Caco-2 (cell line): ENCODE measurements at regions not wholly inside any gene's neighbourhood (a gene's known extent, or its start where the extent isn't known, plus 50 kb on each side); places are given as distances from the start of the nearest gene placed in this dataset.

Source experiments
- BruUV-seq: library from RNA; stranded (reverse); fragments of 400-500 nt; replicated peaks from 2 replicates; lab custom pipeline; 2021; lab: Mats Ljungman, UMichigan
- CTCF ChIA-PET: fragments of 300-600 bp; sonication (Branson Sonifier 250); formaldehyde crosslinking; loops from one replicate; lab custom pipeline; 2022; ENCODE audit warnings: antibody characterized with exemption; lab: Charles Lee
- POLR2A ChIA-PET: fragments of 300-600 bp; sonication (Branson Sonifier 250); formaldehyde crosslinking; loops from one replicate; lab custom pipeline; 2022; ENCODE audit warnings: antibody characterized with exemption; lab: Charles Lee
- DNase-seq, 2 experiments: peaks; one replicate each; pipeline versions ENCODE4 v3.0.0 to v3.0.0-alpha.2; 2020 to 2022
- H3K27me3 ChIP-seq: replicated peaks from 2 replicates; pipeline ENCODE4 v1.6.0; 2011; ENCODE audit warnings: low read length; ENCODE audit not compliant: control insufficient read depth, insufficient read depth
- H3K36me3 ChIP-seq: 2 replicates; pipeline ENCODE4 v1.5.1; 2011; ENCODE audit warnings: low read length; ENCODE audit not compliant: control insufficient read depth, insufficient read depth
- H3K4me1 ChIP-seq: fragments of 250-450 bp; sonication (Bioruptor Pico); 2 replicates; pipeline ENCODE4 v1.5.1; 2020; ENCODE audit warnings: mild to moderate bottlenecking
- H3K4me3 ChIP-seq: 2 replicates; pipeline ENCODE4 v1.5.1; 2011; ENCODE audit warnings: low read depth, mild to moderate bottlenecking, control low read depth, low read length
- H3K9me3 ChIP-seq: fragments of 250-450 bp; sonication (Bioruptor Pico); 2 replicates; pipeline ENCODE4 v1.5.1; 2020; ENCODE audit warnings: mild to moderate bottlenecking, moderate library complexity
- H3K27ac Mint-ChIP-seq: one replicate; pipeline ENCODE4 v1.8.0; 2022; ENCODE audit warnings: mixed read lengths; ENCODE audit not compliant: unreplicated experiment
- H3K27me3 Mint-ChIP-seq: one replicate; pipeline ENCODE4 v1.8.0; 2022; ENCODE audit warnings: mixed read lengths; ENCODE audit not compliant: insufficient read depth, unreplicated experiment
- H3K36me3 Mint-ChIP-seq: one replicate; pipeline ENCODE4 v1.8.0; 2022; ENCODE audit warnings: mild to moderate bottlenecking, mixed read lengths; ENCODE audit not compliant: insufficient read depth, unreplicated experiment
- H3K4me1 Mint-ChIP-seq: one replicate; pipeline ENCODE4 v1.8.0; 2022; ENCODE audit warnings: low read depth, mixed read lengths; ENCODE audit not compliant: unreplicated experiment
- H3K4me3 Mint-ChIP-seq: one replicate; pipeline ENCODE4 v1.8.0; 2022; ENCODE audit warnings: mild to moderate bottlenecking, moderate library complexity, mixed read lengths; ENCODE audit not compliant: unreplicated experiment
- H3K9me3 Mint-ChIP-seq: one replicate; pipeline ENCODE4 v1.8.0; 2022; ENCODE audit warnings: mixed read lengths; ENCODE audit not compliant: unreplicated experiment
- intact Hi-C: fragments of 100-400 bp; cut with micrococcal nuclease; formaldehyde crosslinking; loops from one replicate; pipeline ENCODE4 v1.10.0; 2022; ENCODE audit not compliant: unreplicated experiment
- TF ChIP-seq, protein P1 (sequence below), 2 experiments: fragments of 200-600 bp in 1 of 2; IDR thresholded peaks; 1 replicate in 1 of 2; 2 replicates in 1 of 2; pipeline versions ENCODE4 v1.5.1 to v1.8.0; 2011 to 2022; ENCODE audit warnings: antibody characterized with exemption in 1 of 2, control low read depth in 1 of 2, inconsistent platforms in 1 of 2, low read depth in 1 of 2, low read length in 1 of 2, mild to moderate bottlenecking in 1 of 2, moderate library complexity in 1 of 2; ENCODE audit not compliant: insufficient read depth in 1 of 2, severe bottlenecking in 1 of 2, unreplicated experiment in 1 of 2

GRCh38 chr6:98590136-98590681 lies 244.2 kb upstream of the POU3F2 start:
- TF ChIP-seq, protein P1, sequence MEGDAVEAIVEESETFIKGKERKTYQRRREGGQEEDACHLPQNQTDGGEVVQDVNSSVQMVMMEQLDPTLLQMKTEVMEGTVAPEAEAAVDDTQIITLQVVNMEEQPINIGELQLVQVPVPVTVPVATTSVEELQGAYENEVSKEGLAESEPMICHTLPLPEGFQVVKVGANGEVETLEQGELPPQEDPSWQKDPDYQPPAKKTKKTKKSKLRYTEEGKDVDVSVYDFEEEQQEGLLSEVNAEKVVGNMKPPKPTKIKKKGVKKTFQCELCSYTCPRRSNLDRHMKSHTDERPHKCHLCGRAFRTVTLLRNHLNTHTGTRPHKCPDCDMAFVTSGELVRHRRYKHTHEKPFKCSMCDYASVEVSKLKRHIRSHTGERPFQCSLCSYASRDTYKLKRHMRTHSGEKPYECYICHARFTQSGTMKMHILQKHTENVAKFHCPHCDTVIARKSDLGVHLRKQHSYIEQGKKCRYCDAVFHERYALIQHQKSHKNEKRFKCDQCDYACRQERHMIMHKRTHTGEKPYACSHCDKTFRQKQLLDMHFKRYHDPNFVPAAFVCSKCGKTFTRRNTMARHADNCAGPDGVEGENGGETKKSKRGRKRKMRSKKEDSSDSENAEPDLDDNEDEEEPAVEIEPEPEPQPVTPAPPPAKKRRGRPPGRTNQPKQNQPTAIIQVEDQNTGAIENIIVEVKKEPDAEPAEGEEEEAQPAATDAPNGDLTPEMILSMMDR (IDR thresholded peaks at IDR 0.05; ENCODE audit: insufficient read depth in 1 of 2, low read depth in 1 of 2, low read length in 1 of 2, severe bottlenecking in 1 of 2, unreplicated experiment in 1 of 2), result no peak
- H3K36me3 Mint-ChIP-seq, result no peaks in the 10 kb centered on the region
- ChIA-PET CTCF (no interaction called here), POLR2A (no interaction called here)
- no peaks in the 10 kb centered on the region for H3K36me3 ChIP-seq
- intact Hi-C loops, result no loop called here
- H3K27me3 Mint-ChIP-seq, result peaks cover 9% of the 10 kb centered on the region
- H3K4me1 Mint-ChIP-seq, result no peaks in the 10 kb centered on the region
- no peak for DNase-seq
- no peak overlapping the region for H3K4me3 Mint-ChIP-seq
- H3K9me3 ChIP-seq, result no peaks in the 10 kb centered on the region
- H3K27me3 ChIP-seq, result no peaks in the 10 kb centered on the region
- no peak overlapping the region for H3K4me3 ChIP-seq
- H3K27ac Mint-ChIP-seq, result no peak overlapping the region
- no TSS peak for BruUV-seq
- H3K9me3 Mint-ChIP-seq, result no peaks in the 10 kb centered on the region
- H3K4me1 ChIP-seq, result no peaks in the 10 kb centered on the region

DNA sequence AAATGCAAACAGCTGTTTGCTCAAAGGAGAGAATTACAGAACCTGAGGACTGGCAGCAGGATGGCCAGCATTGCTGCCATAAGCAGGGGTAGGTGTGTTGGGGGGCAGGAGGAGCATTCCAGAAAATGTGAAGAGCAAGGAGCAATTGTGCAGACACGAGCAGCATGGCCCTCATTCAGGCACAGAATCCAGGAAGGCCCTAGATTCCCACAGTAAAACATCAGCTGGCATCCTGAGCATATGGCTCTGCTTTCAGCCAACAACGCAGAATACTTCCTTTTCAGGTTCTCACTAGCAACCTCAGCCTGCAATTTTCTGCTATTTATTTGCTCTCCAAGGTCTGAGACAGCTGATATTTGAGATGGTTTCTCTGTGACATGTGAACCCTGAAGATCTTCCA lies 243.4 kb upstream of the POU3F2 start:
- H3K27ac Mint-ChIP-seq, result no peak overlapping the region
- intact Hi-C loops, result no loop called here
- POLR2A ChIA-PET, result no interaction called here
- Histone ChIP-seq H3K36me3 (no peaks in the 10 kb centered on the region), H3K4me3 (no peak overlapping the region), H3K27me3 (no peaks in the 10 kb centered on the region), H3K9me3 (no peaks in the 10 kb centered on the region), H3K4me1 (no peaks in the 10 kb centered on the region)
- no peaks in the 10 kb centered on the region for H3K4me1 Mint-ChIP-seq
- CTCF ChIA-PET, result no interaction called here
- peaks cover 9% of the 10 kb centered on the region for H3K27me3 Mint-ChIP-seq
- DNase-seq, result no peak
- no peaks in the 10 kb centered on the region for H3K36me3 Mint-ChIP-seq
- no peak overlapping the region for H3K4me3 Mint-ChIP-seq
- TF ChIP-seq, protein P1 (IDR thresholded peaks at IDR 0.05; ENCODE audit: insufficient read depth in 1 of 2, low read depth in 1 of 2, low read length in 1 of 2, severe bottlenecking in 1 of 2, unreplicated experiment in 1 of 2), result no peak
- no peaks in the 10 kb centered on the region for H3K9me3 Mint-ChIP-seq
- no TSS peak for BruUV-seq

DNA sequence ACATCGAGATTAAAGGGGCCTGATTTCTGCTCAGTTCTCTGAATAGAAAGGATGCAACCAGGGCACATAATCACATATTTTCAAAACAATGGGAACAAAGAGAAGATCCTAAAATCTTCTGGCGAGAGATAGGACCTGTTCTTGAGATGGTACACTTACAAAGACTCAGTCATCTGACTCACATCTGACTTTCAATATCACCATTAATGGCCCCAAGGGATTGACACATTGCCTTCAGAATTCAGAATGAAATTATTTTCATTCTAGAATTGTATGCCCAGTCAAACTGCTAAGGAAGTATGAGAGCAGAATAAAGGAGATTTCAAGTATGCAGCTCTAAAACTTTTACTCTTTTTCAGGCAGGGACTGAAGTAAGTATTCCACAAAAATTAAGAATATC lies 240.7 kb upstream of the POU3F2 start:
- Mint-ChIP-seq H3K4me3 (no peak overlapping the region), H3K27me3 (peaks cover 6% of the 10 kb centered on the region), H3K9me3 (no peaks in the 10 kb centered on the region), H3K4me1 (no peaks in the 10 kb centered on the region), H3K27ac (no peak overlapping the region), H3K36me3 (no peaks in the 10 kb centered on the region)
- TF ChIP-seq, protein P1 (IDR thresholded peaks at IDR 0.05; ENCODE audit: insufficient read depth in 1 of 2, low read depth in 1 of 2, low read length in 1 of 2, severe bottlenecking in 1 of 2, unreplicated experiment in 1 of 2), result no peak
- ChIA-PET POLR2A (no interaction called here), CTCF (no interaction called here)
- H3K4me1 ChIP-seq, result no peaks in the 10 kb centered on the region
- intact Hi-C loops, result no loop called here
- no peak for DNase-seq
- no peak overlapping the region for H3K4me3 ChIP-seq
- no peaks in the 10 kb centered on the region for H3K9me3 ChIP-seq
- no peaks in the 10 kb centered on the region for H3K36me3 ChIP-seq
- no peaks in the 10 kb centered on the region for H3K27me3 ChIP-seq
- no TSS peak for BruUV-seq
